ENCODE measurements at regions not wholly inside any gene's neighbourhood (a gene's known extent, or its start where the extent isn't known, plus 50 kb on each side); places are given as distances from the start of the nearest gene placed in this dataset.
"Not testable (repeated sequence)": the region's sequence is repeated elsewhere in the genome, so short reads cannot be mapped to it uniquely, and the experiment has no call there.

DNA sequence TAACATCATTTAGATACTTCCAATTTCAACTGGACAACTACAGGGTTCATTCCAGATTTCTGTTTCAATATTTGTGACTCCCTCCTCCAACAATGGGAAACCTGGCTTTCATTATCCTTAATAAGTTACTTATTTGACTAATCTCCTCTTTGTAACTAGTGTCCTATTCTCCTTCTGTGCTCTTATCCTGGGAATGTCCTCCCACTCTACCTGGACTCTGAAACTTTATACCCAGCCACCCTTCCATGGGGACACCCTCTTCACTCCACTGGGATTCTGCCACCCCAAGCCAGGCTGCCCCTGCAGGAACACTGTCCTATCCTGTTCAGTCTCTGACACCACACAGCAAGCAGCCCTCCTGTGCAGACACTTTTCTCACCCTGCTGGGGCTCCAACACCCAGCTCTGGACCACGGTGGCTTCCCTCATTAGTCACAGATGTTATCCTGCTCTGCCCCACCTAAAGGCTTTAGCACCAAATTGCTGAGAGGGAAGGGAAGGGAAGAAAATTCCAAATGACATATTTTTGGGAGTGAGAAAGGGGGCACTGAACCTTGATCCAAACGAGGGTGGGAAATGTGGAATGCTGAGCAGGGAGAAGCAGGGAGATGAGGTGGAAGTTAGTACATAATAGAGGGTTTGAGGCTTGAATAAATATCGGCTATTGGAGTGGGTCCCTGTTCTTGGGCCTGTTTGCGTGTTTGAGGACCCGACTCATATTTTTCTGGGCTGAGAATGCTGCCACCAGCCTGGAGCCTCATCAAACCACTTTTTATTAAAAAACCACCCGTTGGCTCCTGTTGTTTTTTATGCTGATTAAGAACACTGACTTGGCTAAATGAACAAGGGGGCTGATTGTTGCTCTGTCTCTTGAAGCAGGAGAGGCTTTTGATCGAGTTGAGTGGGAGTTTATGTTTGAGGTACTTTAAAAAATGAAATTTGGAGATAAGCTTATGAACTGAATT lies 54.0 kb upstream of the AKIRIN2 start:
- no peak overlapping the region for H3K27ac ChIP-seq
- intact Hi-C loops (cut with DNase I), result no loop called here
- no peaks in the 10 kb centered on the region for H3K9me3 ChIP-seq

GRCh38 chr6:87754828-87755227 lies 52.8 kb upstream of the AKIRIN2 start:
- Histone ChIP-seq H3K27me3 (no peaks in the 10 kb centered on the region), H3K9me3 (no peaks in the 10 kb centered on the region), H3K4me3 (no peak overlapping the region), H3K27ac (no peak overlapping the region), H3K36me3 (no peaks in the 10 kb centered on the region), H3K4me1 (peaks cover 0 to 3% of the 10 kb centered on the region in 2 donors)
- intact Hi-C loops (cut with DNase I), result no loop called here
- no peak for TF ChIP-seq CTCF (IDR thresholded peaks at IDR 0.05)
- no peak for DNase-seq (ENCODE audit: low spot score in 2 of 2)

More for the DNA sequence above, 54.0 kb upstream of the AKIRIN2 start:
- H3K36me3 ChIP-seq, result no peaks in the 10 kb centered on the region
- TF ChIP-seq CTCF (IDR thresholded peaks at IDR 0.05), result no peak
- no peaks in the 10 kb centered on the region for H3K27me3 ChIP-seq
- no peak for DNase-seq (ENCODE audit: low spot score in 2 of 2)
- H3K4me1 ChIP-seq, result peaks cover 3 to 4% of the 10 kb centered on the region in 2 donors
- no peak overlapping the region for H3K4me3 ChIP-seq

- no peaks in the 10 kb centered on the region for H3K36me3 ChIP-seq
- intact Hi-C loops (cut with DNase I), result no loop called here
- TF ChIP-seq CTCF (IDR thresholded peaks at IDR 0.05), result no peak
Observed at GRCh38 chr6:87753131-87753685, 51.2 kb upstream of the AKIRIN2 start.

DNA sequence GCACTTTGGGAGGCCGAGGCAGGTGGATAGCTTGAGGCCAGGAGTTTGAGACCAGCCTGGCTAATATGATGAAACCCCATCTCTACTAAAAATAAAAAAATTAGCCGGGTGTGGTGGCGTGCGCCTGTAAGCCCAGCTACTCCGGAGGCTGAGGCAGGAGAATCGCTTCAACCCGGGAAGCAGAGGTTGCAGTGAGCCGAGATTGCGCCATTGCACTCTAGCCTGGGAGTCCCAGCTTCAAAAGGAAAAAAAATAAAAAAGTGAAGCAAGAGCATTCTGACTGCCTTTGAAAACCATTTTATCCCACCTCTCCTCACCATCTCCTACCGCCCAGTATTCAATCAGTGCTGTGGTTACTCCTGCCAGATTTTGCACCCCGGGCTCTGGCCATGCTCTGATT lies 50.5 kb upstream of the AKIRIN2 start:
- H3K36me3 ChIP-seq; intact Hi-C loops (cut with DNase I); H3K4me3 ChIP-seq; H3K27me3 ChIP-seq; H3K4me1 ChIP-seq; DNase-seq (ENCODE audit: low spot score in 2 of 2); H3K9me3 ChIP-seq; H3K27ac ChIP-seq: not testable (repeated sequence)

More at GRCh38 chr6:87753131-87753685, 51.2 kb upstream of the AKIRIN2 start:
- Histone ChIP-seq H3K4me3 (no peak overlapping the region), H3K4me1 (peaks cover 0 to 3% of the 10 kb centered on the region in 2 donors), H3K27ac (no peak overlapping the region), H3K9me3 (no peaks in the 10 kb centered on the region), H3K27me3 (no peaks in the 10 kb centered on the region)
- DNase-seq (ENCODE audit: low spot score in 2 of 2), result no peak
